NCI-H146 treated with DMSO at 0.1 percent for 48 hours (cell line): ENCODE measurements at regions not wholly inside any gene's neighbourhood (a gene's known extent, or its start where the extent isn't known, plus 50 kb on each side); places are given as distances from the start of the nearest gene placed in this dataset.

Experiments used
- DNase-seq: peaks from one replicate; lab custom pipeline; 2025; ENCODE audit not compliant: unreplicated experiment; lab: John Stamatoyannopoulos, UW

GRCh38 chr10:132115732-132116131 lies 50.0 kb downstream of the JAKMIP3 start:
- no peak for DNase-seq

GRCh38 chr10:132117146-132117545 lies 51.4 kb downstream of the JAKMIP3 start:
- no peak for DNase-seq

- no peak for DNase-seq
These were observed 52.0 kb downstream of the JAKMIP3 start for GRCh38 chr10:132117636-132118190.

GRCh38 chr10:132118366-132118765 lies 52.6 kb downstream of the JAKMIP3 start:
- no peak for DNase-seq

GRCh38 chr10:132120200-132120599 lies 54.5 kb downstream of the JAKMIP3 start:
- peak; percentile 61 for DNase-seq

GRCh38 chr10:132120734-132121510 lies 55.2 kb downstream of the JAKMIP3 start:
- peak; percentile 26 for DNase-seq

GRCh38 chr10:132121511-132121830 lies 55.7 kb downstream of the JAKMIP3 start:
- DNase-seq = no peak

- no peak for DNase-seq
These were observed 56.5 kb downstream of the JAKMIP3 start for GRCh38 chr10:132122097-132122861.

- no peak for DNase-seq
These were observed 57.2 kb downstream of the JAKMIP3 start for GRCh38 chr10:132122939-132123445.

- no peak for DNase-seq
These were observed 57.9 kb downstream of the JAKMIP3 start for GRCh38 chr10:132123606-132124005.

- no peak for DNase-seq
These were observed 58.6 kb downstream of the JAKMIP3 start for GRCh38 chr10:132124201-132124920.

GRCh38 chr10:132129431-132129830 lies 57.3 kb upstream of the DPYSL4 start:
- no peak for DNase-seq

- DNase-seq = no peak
These were observed 56.2 kb upstream of the DPYSL4 start for GRCh38 chr10:132130286-132131265.

GRCh38 chr10:132131581-132132420 lies 54.9 kb upstream of the DPYSL4 start:
- DNase-seq = no peak

- DNase-seq = peak; percentile 9
These were observed 54.3 kb upstream of the DPYSL4 start for GRCh38 chr10:132132421-132132841.

GRCh38 chr10:132133005-132133404 lies 53.7 kb upstream of the DPYSL4 start:
- peak; percentile 12 for DNase-seq

GRCh38 chr10:132133449-132134240 lies 53.1 kb upstream of the DPYSL4 start:
- DNase-seq = no peak
